ENCODE measurements at regions not wholly inside any gene's neighbourhood (a gene's known extent, or its start where the extent isn't known, plus 50 kb on each side); places are given as distances from the start of the nearest gene placed in this dataset.

- BruUV-seq (replicated peaks), result no TSS peak
- peak; percentile 11 for DNase-seq (ENCODE audit: low read depth, low spot score)
- Histone ChIP-seq H3K27me3 (ENCODE audit: control insufficient read depth in 2 of 2, insufficient read depth in 2 of 2, low read length in 2 of 2) (no peaks in the 10 kb centered on the region), H3K4me1 (ENCODE audit: control insufficient read depth, extremely low read depth, insufficient read depth, low read length) (peaks cover 26% of the 10 kb centered on the region), H3K79me2 (ENCODE audit: control insufficient read depth, insufficient read depth, low read length) (no peaks in the 10 kb centered on the region), H3K4me2 (ENCODE audit: insufficient read depth, low read length) (no peak overlapping the region), H3K36me3 (ENCODE audit: control insufficient read depth in 2 of 2, extremely low read depth in 1 of 2, insufficient read depth in 2 of 2, low read length in 2 of 2) (no peaks in the 10 kb centered on the region), H3K9ac (replicated peaks; ENCODE audit: extremely low read depth, insufficient read depth, low read length) (no peak overlapping the region), H3K4me3 (replicated peaks in 1 of 3; ENCODE audit: insufficient read depth in 1 of 3, low read depth in 1 of 3, low read length in 3 of 3) (no peak overlapping the region), H3K27ac (ENCODE audit: insufficient read depth, low read depth, low read length) (no peak overlapping the region), H3K9me1 (replicated peaks; ENCODE audit: control insufficient read depth, extremely low read depth, insufficient read depth, low read length) (no peaks in the 10 kb centered on the region), H2AFZ (ENCODE audit: low read depth, low read length) (no peak overlapping the region), H4K20me1 (replicated peaks; ENCODE audit: control insufficient read depth, extremely low read depth, insufficient read depth, low read length) (no peaks in the 10 kb centered on the region), H3K9me3 (replicated peaks; ENCODE audit: control insufficient read depth, insufficient read depth, low read length) (no peaks in the 10 kb centered on the region)
- TF ChIP-seq GATA2 (IDR thresholded peaks at IDR 0.05; ENCODE audit: insufficient read depth, insufficient read length, low read depth, low read length), result no peak
- TF ChIP-seq POLR2A (IDR thresholded peaks at IDR 0.05; ENCODE audit: low read depth, low read length), result no peak
- TF ChIP-seq JUN (IDR thresholded peaks at IDR 0.05; ENCODE audit: borderline replicate concordance, insufficient read depth, insufficient read length, low read depth), result no peak
- TF ChIP-seq MYC (IDR thresholded peaks at IDR 0.05; ENCODE audit: low read depth, low read length), result no peak
- TF ChIP-seq FOS (IDR thresholded peaks at IDR 0.05; ENCODE audit: borderline replicate concordance, insufficient read depth, low read length), result no peak
- intact Hi-C loops (cut with micrococcal nuclease) (loop anchor here (5.0 kb wide), 1 partner anchor 91 kb away; no protein-coding TSS in a partner anchor), dilution Hi-C loops (cut with MboI; ENCODE audit: extremely low pct_ligation_motif_present, low sequenced_read_pairs) (no loop called here)
- FAIRE-seq, result no peak
- POLR2A ChIA-PET, result no interaction called here
- CTCF ChIA-PET, result no interaction called here
Observed at GRCh38 chr2:149991576-149991975, 404.0 kb upstream of the MMADHC start.

GRCh38 chr2:149990965-149991364 lies 403.4 kb upstream of the MMADHC start:
- Histone ChIP-seq H3K9me1 (replicated peaks; ENCODE audit: control insufficient read depth, extremely low read depth, insufficient read depth, low read length) (no peaks in the 10 kb centered on the region), H3K27ac (ENCODE audit: insufficient read depth, low read depth, low read length) (no peak overlapping the region), H3K4me2 (ENCODE audit: insufficient read depth, low read length) (no peak overlapping the region), H3K36me3 (ENCODE audit: control insufficient read depth in 2 of 2, extremely low read depth in 1 of 2, insufficient read depth in 2 of 2, low read length in 2 of 2) (no peaks in the 10 kb centered on the region), H3K4me1 (ENCODE audit: control insufficient read depth, extremely low read depth, insufficient read depth, low read length) (peaks cover 26% of the 10 kb centered on the region), H2AFZ (ENCODE audit: low read depth, low read length) (no peak overlapping the region), H4K20me1 (replicated peaks; ENCODE audit: control insufficient read depth, extremely low read depth, insufficient read depth, low read length) (no peaks in the 10 kb centered on the region), H3K4me3 (replicated peaks in 1 of 3; ENCODE audit: insufficient read depth in 1 of 3, low read depth in 1 of 3, low read length in 3 of 3) (no peak overlapping the region), H3K9me3 (replicated peaks; ENCODE audit: control insufficient read depth, insufficient read depth, low read length) (no peaks in the 10 kb centered on the region), H3K27me3 (ENCODE audit: control insufficient read depth in 2 of 2, insufficient read depth in 2 of 2, low read length in 2 of 2) (no peaks in the 10 kb centered on the region), H3K79me2 (ENCODE audit: control insufficient read depth, insufficient read depth, low read length) (no peaks in the 10 kb centered on the region), H3K9ac (replicated peaks; ENCODE audit: extremely low read depth, insufficient read depth, low read length) (no peak overlapping the region)
- POLR2A ChIA-PET, result no interaction called here
- no peak for FAIRE-seq
- CTCF ChIA-PET, result no interaction called here
- dilution Hi-C loops (cut with MboI; ENCODE audit: extremely low pct_ligation_motif_present, low sequenced_read_pairs) (no loop called here), intact Hi-C loops (cut with micrococcal nuclease) (loop anchor here (5.0 kb wide), 1 partner anchor 91 kb away; no protein-coding TSS in a partner anchor)
- no peak for DNase-seq (ENCODE audit: low read depth, low spot score)
- no TSS peak for BruUV-seq (replicated peaks)
- TF ChIP-seq GATA2 (IDR thresholded peaks at IDR 0.05; ENCODE audit: insufficient read depth, insufficient read length, low read depth, low read length), result no peak
- TF ChIP-seq POLR2AphosphoS5 (IDR thresholded peaks at IDR 0.05; ENCODE audit: insufficient read depth, low read depth, low read length), result no peak
- TF ChIP-seq MAX (IDR thresholded peaks at IDR 0.05; ENCODE audit: insufficient read depth, insufficient read length), result no peak
- TF ChIP-seq POLR2A (IDR thresholded peaks at IDR 0.05; ENCODE audit: low read depth, low read length), result no peak
- TF ChIP-seq CTCF (IDR thresholded peaks at IDR 0.05; ENCODE audit: extremely low read depth in 1 of 2, insufficient read depth in 1 of 2, low read depth in 1 of 2, low read length in 2 of 2), result no peak
- no peak for TF ChIP-seq JUN (IDR thresholded peaks at IDR 0.05; ENCODE audit: borderline replicate concordance, insufficient read depth, insufficient read length, low read depth)
- TF ChIP-seq FOS (IDR thresholded peaks at IDR 0.05; ENCODE audit: borderline replicate concordance, insufficient read depth, low read length), result no peak
- TF ChIP-seq MYC (IDR thresholded peaks at IDR 0.05; ENCODE audit: low read depth, low read length), result no peak
- TF ChIP-seq EZH2 (IDR thresholded peaks at IDR 0.05; ENCODE audit: borderline replicate concordance, low read depth, low read length, severe bottlenecking), result no peak
